ENCODE measurements at regions not wholly inside any gene's neighbourhood (a gene's known extent, or its start where the extent isn't known, plus 50 kb on each side); places are given as distances from the start of the nearest gene placed in this dataset.
A peak's percentile ranks its signal among the peaks of the same experiment; 100 is the strongest.
"Not testable (repeated sequence)": the region's sequence is repeated elsewhere in the genome, so short reads cannot be mapped to it uniquely, and the experiment has no call there.

- Mint-ChIP-seq H3K27me3 (peaks cover 10% of the 10 kb centered on the region), H3K9me3 (no peaks in the 10 kb centered on the region), H3K36me3 (no peaks in the 10 kb centered on the region), H3K27ac (no peak overlapping the region), H3K4me3 (no peak overlapping the region), H3K4me1 (ENCODE audit: low read depth) (no peaks in the 10 kb centered on the region)
- intact Hi-C loops (cut with micrococcal nuclease): no loop called here
- DNase-seq: no peak
- POLR2A ChIA-PET: no interaction called here
- CTCF ChIA-PET: no interaction called here
Measured at GRCh38 chr15:26017665-26018064, 154.5 kb upstream of the ATP10A start.

- H3K9me3 Mint-ChIP-seq: no peaks in the 10 kb centered on the region
- ChIA-PET POLR2A (no interaction called here), CTCF (no interaction called here)
- no peak overlapping the region for H3K4me3 Mint-ChIP-seq
- no peak overlapping the region for H3K27ac Mint-ChIP-seq
- no peaks in the 10 kb centered on the region for H3K36me3 Mint-ChIP-seq
- H3K4me1 Mint-ChIP-seq (ENCODE audit: low read depth): no peaks in the 10 kb centered on the region
- DNase-seq: no peak
- peaks cover 10% of the 10 kb centered on the region for H3K27me3 Mint-ChIP-seq
- intact Hi-C loops (cut with micrococcal nuclease): no loop called here
Measured at GRCh38 chr15:26015516-26016075, 152.5 kb upstream of the ATP10A start.

- DNase-seq: no peak
- no peaks in the 10 kb centered on the region for H3K36me3 Mint-ChIP-seq
- H3K9me3 Mint-ChIP-seq: no peaks in the 10 kb centered on the region
- no peak overlapping the region for H3K27ac Mint-ChIP-seq
- ChIA-PET CTCF (no interaction called here), POLR2A (no interaction called here)
- H3K4me1 Mint-ChIP-seq (ENCODE audit: low read depth): no peaks in the 10 kb centered on the region
- peaks cover 8% of the 10 kb centered on the region for H3K27me3 Mint-ChIP-seq
- intact Hi-C loops (cut with micrococcal nuclease): no loop called here
- H3K4me3 Mint-ChIP-seq: no peak overlapping the region
Measured at GRCh38 chr15:26013981-26014380, 150.9 kb upstream of the ATP10A start.

- no peaks in the 10 kb centered on the region for H3K36me3 Mint-ChIP-seq
- intact Hi-C loops (cut with micrococcal nuclease): no loop called here
- no peaks in the 10 kb centered on the region for H3K9me3 Mint-ChIP-seq
- H3K4me1 Mint-ChIP-seq (ENCODE audit: low read depth): no peaks in the 10 kb centered on the region
- no peak overlapping the region for H3K4me3 Mint-ChIP-seq
- H3K27me3 Mint-ChIP-seq: peaks cover 8% of the 10 kb centered on the region
- CTCF ChIA-PET: no interaction called here
- no peak for DNase-seq
- H3K27ac Mint-ChIP-seq: no peak overlapping the region
- POLR2A ChIA-PET: no interaction called here
Measured at GRCh38 chr15:26011916-26012315, 148.8 kb upstream of the ATP10A start.

GRCh38 chr15:26007151-26007550 is 144.0 kb upstream of the ATP10A start:
- intact Hi-C loops (cut with micrococcal nuclease): no loop called here
- ChIA-PET POLR2A (interaction anchor here (0.6 kb wide), 1 partner anchor 1172 kb away, joined by 3 read pairs; no protein-coding TSS in a partner anchor), CTCF (no interaction called here)
- Mint-ChIP-seq H3K4me3 (no peak overlapping the region), H3K36me3 (no peaks in the 10 kb centered on the region), H3K4me1 (ENCODE audit: low read depth) (no peaks in the 10 kb centered on the region), H3K27ac (no peak overlapping the region), H3K27me3 (peaks cover under 1% of the 10 kb centered on the region), H3K9me3 (no peaks in the 10 kb centered on the region)
- no peak for DNase-seq

- ChIA-PET CTCF (no interaction called here), POLR2A (no interaction called here)
- intact Hi-C loops (cut with micrococcal nuclease): no loop called here
- H3K36me3 Mint-ChIP-seq: peaks cover 1% of the 10 kb centered on the region
- H3K4me3 Mint-ChIP-seq: no peak overlapping the region
- H3K27me3 Mint-ChIP-seq: peaks cover 6% of the 10 kb centered on the region
- no peak for DNase-seq
- H3K9me3 Mint-ChIP-seq: peaks cover 2% of the 10 kb centered on the region
- no peaks in the 10 kb centered on the region for H3K4me1 Mint-ChIP-seq (ENCODE audit: low read depth)
- H3K27ac Mint-ChIP-seq: no peak overlapping the region
Measured at GRCh38 chr15:26001201-26001600, 138.1 kb upstream of the ATP10A start.

- DNase-seq: no peak
- CTCF ChIA-PET: no interaction called here
- Mint-ChIP-seq H3K27ac (no peak overlapping the region), H3K4me1 (ENCODE audit: low read depth) (no peaks in the 10 kb centered on the region), H3K4me3 (no peak overlapping the region), H3K36me3 (peaks cover 1% of the 10 kb centered on the region), H3K27me3 (peaks cover 3% of the 10 kb centered on the region), H3K9me3 (peaks cover 2% of the 10 kb centered on the region)
- intact Hi-C loops (cut with micrococcal nuclease): no loop called here
- POLR2A ChIA-PET: no interaction called here
Measured at GRCh38 chr15:25993506-25993905, 130.4 kb upstream of the ATP10A start.

GRCh38 chr15:25990220-25990619 is 127.1 kb upstream of the ATP10A start:
- intact Hi-C loops (cut with micrococcal nuclease): no loop called here
- H3K27me3 Mint-ChIP-seq: peaks cover 2% of the 10 kb centered on the region
- H3K4me1 Mint-ChIP-seq (ENCODE audit: low read depth): no peaks in the 10 kb centered on the region
- H3K36me3 Mint-ChIP-seq: no peaks in the 10 kb centered on the region
- H3K4me3 Mint-ChIP-seq: no peak overlapping the region
- POLR2A ChIA-PET: no interaction called here
- no peaks in the 10 kb centered on the region for H3K9me3 Mint-ChIP-seq
- CTCF ChIA-PET: no interaction called here
- DNase-seq: no peak
- H3K27ac Mint-ChIP-seq: no peak overlapping the region

- Mint-ChIP-seq H3K4me1 (ENCODE audit: low read depth) (no peaks in the 10 kb centered on the region), H3K27me3 (peaks cover 5% of the 10 kb centered on the region), H3K36me3 (no peaks in the 10 kb centered on the region), H3K27ac (no peak overlapping the region), H3K4me3 (no peak overlapping the region), H3K9me3 (no peaks in the 10 kb centered on the region)
- ChIA-PET POLR2A (no interaction called here), CTCF (no interaction called here)
- intact Hi-C loops (cut with micrococcal nuclease): no loop called here
- DNase-seq: peak; percentile 10
Measured at GRCh38 chr15:25989327-25989726, 126.2 kb upstream of the ATP10A start.

GRCh38 chr15:25988716-25989115 is 125.6 kb upstream of the ATP10A start:
- POLR2A ChIA-PET; H3K36me3 Mint-ChIP-seq; H3K27me3 Mint-ChIP-seq; DNase-seq; intact Hi-C loops (cut with micrococcal nuclease); H3K4me3 Mint-ChIP-seq; H3K9me3 Mint-ChIP-seq; H3K27ac Mint-ChIP-seq; H3K4me1 Mint-ChIP-seq (ENCODE audit: low read depth): not testable (repeated sequence)
- CTCF ChIA-PET: interaction anchor here (0.6 kb wide), 1 partner anchor 16 kb away, joined by 3 read pairs; no protein-coding TSS in a partner anchor

- DNase-seq: no peak
- Mint-ChIP-seq H3K36me3 (no peaks in the 10 kb centered on the region), H3K27ac (no peak overlapping the region), H3K27me3 (peaks cover 5% of the 10 kb centered on the region), H3K4me3 (no peak overlapping the region), H3K9me3 (no peaks in the 10 kb centered on the region), H3K4me1 (ENCODE audit: low read depth) (no peaks in the 10 kb centered on the region)
- intact Hi-C loops (cut with micrococcal nuclease): no loop called here
- POLR2A ChIA-PET: no interaction called here
- CTCF ChIA-PET: no interaction called here
Measured at GRCh38 chr15:25987638-25988037, 124.5 kb upstream of the ATP10A start.

GRCh38 chr15:25985165-25985564 is 122.0 kb upstream of the ATP10A start:
- POLR2A ChIA-PET: no interaction called here
- intact Hi-C loops (cut with micrococcal nuclease): no loop called here
- no peak for DNase-seq
- CTCF ChIA-PET: no interaction called here
- Mint-ChIP-seq H3K9me3 (no peaks in the 10 kb centered on the region), H3K4me1 (ENCODE audit: low read depth) (no peaks in the 10 kb centered on the region), H3K4me3 (no peak overlapping the region), H3K27ac (no peak overlapping the region), H3K36me3 (no peaks in the 10 kb centered on the region), H3K27me3 (peaks cover 5% of the 10 kb centered on the region)

GRCh38 chr15:25982736-25983135 is 119.6 kb upstream of the ATP10A start:
- ChIA-PET CTCF (no interaction called here), POLR2A (no interaction called here)
- Mint-ChIP-seq H3K9me3 (no peaks in the 10 kb centered on the region), H3K27ac (no peak overlapping the region), H3K27me3 (peaks cover 5% of the 10 kb centered on the region), H3K4me1 (ENCODE audit: low read depth) (no peaks in the 10 kb centered on the region), H3K36me3 (no peaks in the 10 kb centered on the region), H3K4me3 (no peak overlapping the region)
- intact Hi-C loops (cut with micrococcal nuclease): no loop called here
- DNase-seq: no peak

GRCh38 chr15:25981114-25981513 is 118.0 kb upstream of the ATP10A start:
- no peak for DNase-seq
- Mint-ChIP-seq H3K27me3 (peaks cover 4% of the 10 kb centered on the region), H3K9me3 (no peaks in the 10 kb centered on the region), H3K4me3 (no peak overlapping the region), H3K4me1 (ENCODE audit: low read depth) (no peaks in the 10 kb centered on the region), H3K27ac (no peak overlapping the region), H3K36me3 (no peaks in the 10 kb centered on the region)
- ChIA-PET CTCF (no interaction called here), POLR2A (no interaction called here)
- intact Hi-C loops (cut with micrococcal nuclease): no loop called here

Measured in activated CD4-positive, alpha-beta memory T cell treated with anti-CD3 and anti-CD28 coated beads for 36 hours (primary cell).